Trophoblast cell (in vitro differentiated cells and primary cell): ENCODE measurements at regions not wholly inside any gene's neighbourhood (a gene's known extent, or its start where the extent isn't known, plus 50 kb on each side); places are given as distances from the start of the nearest gene placed in this dataset.

Experiments
- DNase-seq, 2 donors: peaks; one replicate each; pipeline ENCODE4 v3.0.0-alpha.2; 2016
- H2AFZ ChIP-seq: 2 replicates; pipeline ENCODE4 v1.6.1; 2013; ENCODE audit warnings: low read length, moderate library complexity, mild to moderate bottlenecking; ENCODE audit not compliant: insufficient read depth, poor library complexity
- H2AK5ac ChIP-seq: 2 replicates; pipeline ENCODE4 v1.6.1; 2013; ENCODE audit warnings: mild to moderate bottlenecking, low read length
- H2BK120ac ChIP-seq: 2 replicates; pipeline ENCODE4 v1.6.1; 2013; ENCODE audit warnings: low read length, mild to moderate bottlenecking, moderate library complexity; ENCODE audit not compliant: insufficient read depth, poor library complexity
- H2BK12ac ChIP-seq: 2 replicates; pipeline ENCODE4 v1.6.1; 2013; ENCODE audit warnings: mild to moderate bottlenecking, low read length, moderate library complexity
- H2BK5ac ChIP-seq: 2 replicates; pipeline ENCODE4 v1.6.1; 2013; ENCODE audit warnings: low read length, low read depth, moderate library complexity, mild to moderate bottlenecking; ENCODE audit not compliant: poor library complexity
- H3K14ac ChIP-seq: 2 replicates; pipeline ENCODE4 v1.6.1; 2013; ENCODE audit warnings: mild to moderate bottlenecking, low read length
- H3K18ac ChIP-seq: 2 replicates; pipeline ENCODE4 v1.6.1; 2013; ENCODE audit warnings: mild to moderate bottlenecking, low read length
- H3K23ac ChIP-seq: 2 replicates; pipeline ENCODE4 v1.6.1; 2013; ENCODE audit warnings: low read length
- H3K27ac ChIP-seq: 2 replicates; pipeline ENCODE4 v1.5.1; 2013; ENCODE audit warnings: low read depth, mild to moderate bottlenecking, inconsistent platforms, low read length, moderate library complexity
- H3K27me3 ChIP-seq: 2 replicates; pipeline ENCODE4 v1.6.1; 2013; ENCODE audit warnings: inconsistent platforms, mild to moderate bottlenecking, low read length, moderate library complexity; ENCODE audit not compliant: insufficient read depth
- H3K36me3 ChIP-seq, 2 experiments: 1 replicate in 1 of 2; 2 replicates in 1 of 2; pipeline ENCODE4 v1.6.1; 2013; ENCODE audit warnings: low read length in 2 of 2, mild to moderate bottlenecking in 2 of 2, moderate library complexity in 1 of 2; ENCODE audit not compliant: insufficient read depth in 2 of 2, control insufficient read depth in 1 of 2
- H3K4ac ChIP-seq: 2 replicates; pipeline ENCODE4 v1.6.1; 2013; ENCODE audit warnings: low read depth, mild to moderate bottlenecking, low read length, moderate library complexity
- H3K4me1 ChIP-seq, 2 experiments: 1 replicate in 1 of 2; 2 replicates in 1 of 2; pipeline ENCODE4 v1.6.1; 2013; ENCODE audit warnings: low read length in 2 of 2, mild to moderate bottlenecking in 2 of 2, moderate library complexity in 1 of 2; ENCODE audit not compliant: insufficient read depth in 2 of 2, control insufficient read depth in 1 of 2
- H3K4me2 ChIP-seq: 2 replicates; pipeline ENCODE4 v1.6.1; 2013; ENCODE audit warnings: inconsistent platforms, mild to moderate bottlenecking, low read length, moderate library complexity
- H3K4me3 ChIP-seq: 2 replicates; pipeline ENCODE4 v1.5.1; 2013; ENCODE audit warnings: mild to moderate bottlenecking, low read depth, low read length, inconsistent platforms
- H3K79me1 ChIP-seq: one replicate; pipeline ENCODE4 v1.6.1; 2013; ENCODE audit warnings: low read length
- H3K79me2 ChIP-seq: 2 replicates; pipeline ENCODE4 v1.6.1; 2013; ENCODE audit warnings: low read length, mild to moderate bottlenecking; ENCODE audit not compliant: control insufficient read depth, insufficient read depth, poor library complexity
- H3K9ac ChIP-seq: 2 replicates; pipeline ENCODE4 v1.6.1; 2013; ENCODE audit warnings: mild to moderate bottlenecking, low read length
- H3K9me3 ChIP-seq: 2 replicates; pipeline ENCODE4 v1.6.1; 2013; ENCODE audit warnings: low read depth, mild to moderate bottlenecking, control low read depth, inconsistent platforms, low read length; ENCODE audit not compliant: insufficient read depth
- H4K12ac ChIP-seq: 2 replicates; pipeline ENCODE4 v1.6.1; 2013; ENCODE audit warnings: low read depth, mild to moderate bottlenecking, low read length, moderate library complexity
- H4K8ac ChIP-seq: 2 replicates; pipeline ENCODE4 v1.6.1; 2013; ENCODE audit warnings: low read depth, mild to moderate bottlenecking, low read length, moderate library complexity
- H4K91ac ChIP-seq: one replicate; pipeline ENCODE4 v1.6.1; 2013; ENCODE audit warnings: low read depth, mild to moderate bottlenecking, low read length, moderate library complexity
- WGBS: extraction: QIAGEN DNeasy Blood & Tissue Kit; methylation state at CpG from one replicate; pipeline ENCODE4 v1.1.7; 2013; ENCODE audit warnings: missing lambda C conversion rate; ENCODE audit not compliant: insufficient read length, insufficient coverage; ENCODE audit errors: extremely low coverage; 5-methylcytosine and 5-hydroxymethylcytosine counted together

- H3K79me2 ChIP-seq: no peaks in the 10 kb centered on the region
- no peaks in the 10 kb centered on the region for H3K9me3 ChIP-seq
- H2BK5ac ChIP-seq: no peak overlapping the region
- no peak overlapping the region for H3K14ac ChIP-seq
- no peak overlapping the region for H4K12ac ChIP-seq
- no peaks in the 10 kb centered on the region for H3K36me3 ChIP-seq
- no peak overlapping the region for H3K4me2 ChIP-seq
- H2BK12ac ChIP-seq: no peak overlapping the region
- H2AK5ac ChIP-seq: no peak overlapping the region
- H3K4me3 ChIP-seq: no peak overlapping the region
- no peak overlapping the region for H4K91ac ChIP-seq
- H3K4me1 ChIP-seq: peaks cover 0 to 3% of the 10 kb centered on the region in 2 experiments
- H3K9ac ChIP-seq: no peak overlapping the region
- no peak overlapping the region for H2AFZ ChIP-seq
- no peak overlapping the region for H2BK120ac ChIP-seq
- no peaks in the 10 kb centered on the region for H3K79me1 ChIP-seq
- H3K4ac ChIP-seq: no peak overlapping the region
- no CpG with 5 or more reads among the region's 4 CpGs for WGBS
- H3K27me3 ChIP-seq: no peaks in the 10 kb centered on the region
- no peak overlapping the region for H3K23ac ChIP-seq
- H3K18ac ChIP-seq: no peak overlapping the region
- H3K27ac ChIP-seq: no peak overlapping the region
- no peak for DNase-seq
- no peak overlapping the region for H4K8ac ChIP-seq
Observed at GRCh38 chr13:32866921-32867320, 149.3 kb upstream of the KL start.

DNA sequence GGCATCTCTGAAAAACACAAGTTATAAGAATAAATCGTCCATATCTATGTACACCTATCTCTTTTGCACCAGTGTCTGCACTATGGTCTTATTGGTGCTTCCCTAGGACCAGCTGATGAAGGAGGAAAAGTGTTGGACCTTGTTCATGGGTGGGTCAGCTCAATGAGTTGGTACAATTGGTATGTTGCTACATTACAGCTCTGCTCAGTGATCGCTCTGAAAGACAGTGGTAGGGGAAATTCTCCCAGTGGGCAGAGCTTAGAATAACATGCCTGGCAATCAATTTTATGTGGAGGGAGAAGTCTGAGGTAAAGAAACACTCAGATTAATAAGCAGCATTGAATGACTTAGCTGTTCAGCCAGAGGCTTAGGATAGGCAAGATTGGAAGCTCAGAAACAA is 138.7 kb upstream of the KL start:
- no peak overlapping the region for H2BK12ac ChIP-seq
- peaks cover 2% of the 10 kb centered on the region for H3K9me3 ChIP-seq
- no peak overlapping the region for H3K9ac ChIP-seq
- H3K27me3 ChIP-seq: no peaks in the 10 kb centered on the region
- no peak overlapping the region for H3K18ac ChIP-seq
- DNase-seq: no peak
- H3K4me3 ChIP-seq: no peak overlapping the region
- H3K79me1 ChIP-seq: no peaks in the 10 kb centered on the region
- H3K4me2 ChIP-seq: no peak overlapping the region
- H2BK5ac ChIP-seq: no peak overlapping the region
- no peak overlapping the region for H4K91ac ChIP-seq
- H3K4me1 ChIP-seq: no peaks in the 10 kb centered on the region
- WGBS: no CpG with 5 or more reads among the region's 2 CpGs
- H4K12ac ChIP-seq: no peak overlapping the region
- H3K79me2 ChIP-seq: no peaks in the 10 kb centered on the region
- H3K36me3 ChIP-seq: no peaks in the 10 kb centered on the region
- H3K4ac ChIP-seq: no peak overlapping the region
- H4K8ac ChIP-seq: no peak overlapping the region
- no peak overlapping the region for H2AFZ ChIP-seq
- H3K23ac ChIP-seq: no peak overlapping the region
- H3K14ac ChIP-seq: no peak overlapping the region
- no peak overlapping the region for H2AK5ac ChIP-seq
- no peak overlapping the region for H2BK120ac ChIP-seq
- no peak overlapping the region for H3K27ac ChIP-seq

DNA sequence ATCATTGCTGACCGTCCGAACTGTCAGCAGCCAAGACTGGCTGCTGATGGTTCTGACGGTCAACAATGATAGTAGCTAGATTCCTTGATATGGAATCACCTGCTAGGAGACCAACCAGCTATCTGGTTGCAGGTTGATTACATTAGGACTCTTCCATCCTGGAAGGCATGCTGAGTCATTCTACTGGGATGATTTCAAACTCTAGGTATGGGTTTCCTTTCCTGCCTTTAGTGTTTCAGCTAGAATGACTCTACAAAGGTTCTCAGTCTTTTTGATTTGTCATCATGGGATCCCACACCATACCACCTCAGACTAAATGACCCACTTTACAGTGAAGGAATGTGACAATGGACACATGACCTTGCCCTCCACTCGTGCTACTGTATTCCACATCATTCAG is 138.1 kb upstream of the KL start:
- H3K9me3 ChIP-seq: peaks cover 2% of the 10 kb centered on the region
- H2AFZ ChIP-seq: no peak overlapping the region
- no peaks in the 10 kb centered on the region for H3K4me1 ChIP-seq
- no peak overlapping the region for H2BK12ac ChIP-seq
- H3K4ac ChIP-seq: no peak overlapping the region
- H3K27ac ChIP-seq: no peak overlapping the region
- no peak overlapping the region for H3K9ac ChIP-seq
- H2BK5ac ChIP-seq: no peak overlapping the region
- H2AK5ac ChIP-seq: no peak overlapping the region
- H4K12ac ChIP-seq: no peak overlapping the region
- H3K36me3 ChIP-seq: no peaks in the 10 kb centered on the region
- H2BK120ac ChIP-seq: no peak overlapping the region
- H3K14ac ChIP-seq: no peak overlapping the region
- peak; percentile 13 to 63 for DNase-seq
- H3K23ac ChIP-seq: no peak overlapping the region
- no CpG with 5 or more reads among the region's 4 CpGs for WGBS
- no peak overlapping the region for H3K4me2 ChIP-seq
- H3K18ac ChIP-seq: no peak overlapping the region
- H3K4me3 ChIP-seq: no peak overlapping the region
- H4K91ac ChIP-seq: no peak overlapping the region
- H3K79me2 ChIP-seq: no peaks in the 10 kb centered on the region
- H3K27me3 ChIP-seq: no peaks in the 10 kb centered on the region
- H3K79me1 ChIP-seq: no peaks in the 10 kb centered on the region
- no peak overlapping the region for H4K8ac ChIP-seq

DNA sequence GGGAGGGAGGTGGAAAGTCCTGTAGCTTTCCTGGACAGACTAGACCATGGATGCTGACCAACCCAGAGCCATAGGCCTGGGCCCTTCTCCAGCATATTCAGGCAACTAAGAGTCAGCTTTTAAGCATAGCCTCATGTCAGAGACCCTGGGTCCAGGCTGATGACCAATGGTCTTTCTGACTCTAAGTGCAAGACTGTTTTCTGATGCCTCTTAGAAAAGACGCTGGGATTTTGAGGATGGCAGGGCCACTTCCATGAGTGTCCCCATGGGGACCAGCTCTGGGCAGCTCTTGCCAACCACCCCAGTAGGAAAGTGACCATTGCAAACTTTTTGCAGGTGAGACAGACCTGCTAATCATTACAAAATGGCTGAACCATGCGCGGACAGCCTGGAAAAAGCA is 135.6 kb upstream of the KL start:
- Histone ChIP-seq H2BK12ac (no peak overlapping the region), H3K79me1 (no peaks in the 10 kb centered on the region), H4K12ac (no peak overlapping the region), H3K23ac (no peak overlapping the region), H3K4me3 (no peak overlapping the region), H4K8ac (no peak overlapping the region), H3K9ac (no peak overlapping the region), H2BK5ac (no peak overlapping the region), H3K79me2 (no peaks in the 10 kb centered on the region), H3K4me2 (no peak overlapping the region), H3K4me1 (no peaks in the 10 kb centered on the region), H2AK5ac (no peak overlapping the region), H4K91ac (no peak overlapping the region), H2AFZ (no peak overlapping the region), H3K36me3 (no peaks in the 10 kb centered on the region), H3K27ac (no peak overlapping the region), H3K9me3 (peaks cover 2% of the 10 kb centered on the region), H3K18ac (no peak overlapping the region), H3K14ac (no peak overlapping the region), H3K27me3 (no peaks in the 10 kb centered on the region), H2BK120ac (no peak overlapping the region), H3K4ac (no peak overlapping the region)
- no CpG with 5 or more reads among the region's 3 CpGs for WGBS
- DNase-seq: no peak
